ENCODE measurements at regions not wholly inside any gene's neighbourhood (a gene's known extent, or its start where the extent isn't known, plus 50 kb on each side); places are given as distances from the start of the nearest gene placed in this dataset.

GRCh38 chr13:34302596-34302995, 484.6 kb downstream of the RFC3 start:
- no peaks in the 10 kb centered on the region for H3K36me3 Mint-ChIP-seq
- H3K27me3 Mint-ChIP-seq, result no peaks in the 10 kb centered on the region
- H3K4me3 Mint-ChIP-seq, result no peak overlapping the region
- no peaks in the 10 kb centered on the region for H3K4me1 Mint-ChIP-seq
- peaks cover 0 to 5% (median 3%) of the 10 kb centered on the region in 3 donors for H3K9me3 Mint-ChIP-seq
- H3K27ac Mint-ChIP-seq, result no peak overlapping the region

DNA sequence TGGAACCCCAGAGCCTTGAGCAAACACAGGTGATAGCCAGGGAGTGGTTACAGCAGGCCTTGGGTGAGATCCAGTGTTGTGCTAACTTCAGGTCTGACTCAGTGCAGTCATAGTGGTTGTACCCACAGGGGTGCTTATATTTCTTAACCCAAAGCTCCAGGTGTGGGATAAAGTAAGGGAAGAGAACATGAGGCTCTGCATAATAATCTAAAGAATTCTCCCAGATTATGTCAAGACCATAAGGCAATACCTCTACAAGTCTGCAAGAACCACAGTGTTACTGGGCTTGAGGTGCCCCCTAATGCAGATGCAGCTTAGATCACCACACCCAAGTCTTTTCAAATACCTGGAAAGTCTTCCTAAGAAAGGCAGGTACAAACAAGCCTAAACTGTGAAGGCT, 485.4 kb downstream of the RFC3 start:
- Mint-ChIP-seq H3K36me3 (no peaks in the 10 kb centered on the region), H3K27ac (no peak overlapping the region), H3K4me1 (no peaks in the 10 kb centered on the region), H3K27me3 (no peaks in the 10 kb centered on the region), H3K9me3 (peaks cover 0 to 5% (median 3%) of the 10 kb centered on the region in 3 donors), H3K4me3 (no peak overlapping the region)

DNA sequence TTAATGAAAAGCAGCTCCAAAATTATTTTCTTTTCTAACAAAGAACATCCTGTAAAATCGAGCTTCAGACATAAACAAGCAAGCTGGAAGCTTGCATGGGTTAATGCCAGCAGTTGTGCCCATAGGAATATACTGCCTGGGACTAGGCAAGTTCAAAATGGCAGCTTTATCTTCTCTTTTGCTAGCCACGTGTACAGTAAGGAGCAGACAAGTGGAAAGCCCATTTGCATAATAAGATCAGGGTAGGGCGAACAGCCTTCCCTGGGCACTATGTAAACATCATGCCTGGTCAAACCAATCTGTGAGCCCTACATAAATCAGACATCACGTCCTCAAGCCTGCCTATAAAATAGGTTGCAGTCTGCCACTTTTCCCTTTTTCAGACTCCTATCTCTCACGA, 489.7 kb downstream of the RFC3 start:
- Mint-ChIP-seq H3K4me3 (peak overlapping the region in 1 of 4 donors; percentile 23), H3K27ac (no peak overlapping the region), H3K9me3 (peaks cover 0 to 4% (median 0%) of the 10 kb centered on the region in 3 donors), H3K36me3 (no peaks in the 10 kb centered on the region), H3K27me3 (no peaks in the 10 kb centered on the region), H3K4me1 (no peaks in the 10 kb centered on the region)

DNA sequence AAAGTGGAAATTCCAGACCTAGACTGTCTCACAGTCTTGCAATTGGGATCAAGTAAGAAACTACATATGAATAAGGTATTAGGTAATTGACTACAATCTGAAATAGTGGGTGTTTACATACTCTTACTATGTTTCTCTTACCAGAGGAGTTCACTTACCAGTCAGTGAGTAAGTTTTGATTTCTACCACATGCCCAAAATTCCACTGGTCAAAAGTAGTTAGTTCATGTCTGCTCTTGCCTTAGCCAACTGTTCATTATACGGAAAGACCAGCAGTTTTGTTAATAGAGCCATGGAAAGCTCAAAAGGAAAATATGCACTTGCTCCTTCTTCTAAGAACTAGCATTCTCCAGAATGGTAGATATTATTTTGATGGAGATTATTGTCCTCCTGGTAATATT, 490.8 kb downstream of the RFC3 start:
- Mint-ChIP-seq H3K36me3 (no peaks in the 10 kb centered on the region), H3K9me3 (peaks cover 0 to 4% (median 0%) of the 10 kb centered on the region in 3 donors), H3K27ac (no peak overlapping the region), H3K4me3 (no peak overlapping the region), H3K4me1 (no peaks in the 10 kb centered on the region), H3K27me3 (no peaks in the 10 kb centered on the region)

- no peaks in the 10 kb centered on the region for H3K4me1 Mint-ChIP-seq
- no peaks in the 10 kb centered on the region for H3K36me3 Mint-ChIP-seq
- H3K27ac Mint-ChIP-seq, result no peak overlapping the region
- no peaks in the 10 kb centered on the region for H3K27me3 Mint-ChIP-seq
- peaks cover 0 to 2% (median 0%) of the 10 kb centered on the region in 3 donors for H3K9me3 Mint-ChIP-seq
- no peak overlapping the region for H3K4me3 Mint-ChIP-seq
These were observed 492.6 kb downstream of the RFC3 start for GRCh38 chr13:34310539-34310938.

- H3K36me3 Mint-ChIP-seq, result no peaks in the 10 kb centered on the region
- no peaks in the 10 kb centered on the region for H3K4me1 Mint-ChIP-seq
- H3K27ac Mint-ChIP-seq, result no peak overlapping the region
- H3K4me3 Mint-ChIP-seq, result no peak overlapping the region
- peaks cover 0 to 2% (median 0%) of the 10 kb centered on the region in 3 donors for H3K9me3 Mint-ChIP-seq
- H3K27me3 Mint-ChIP-seq, result no peaks in the 10 kb centered on the region
These were observed 493.3 kb downstream of the RFC3 start for GRCh38 chr13:34311251-34311650.

DNA sequence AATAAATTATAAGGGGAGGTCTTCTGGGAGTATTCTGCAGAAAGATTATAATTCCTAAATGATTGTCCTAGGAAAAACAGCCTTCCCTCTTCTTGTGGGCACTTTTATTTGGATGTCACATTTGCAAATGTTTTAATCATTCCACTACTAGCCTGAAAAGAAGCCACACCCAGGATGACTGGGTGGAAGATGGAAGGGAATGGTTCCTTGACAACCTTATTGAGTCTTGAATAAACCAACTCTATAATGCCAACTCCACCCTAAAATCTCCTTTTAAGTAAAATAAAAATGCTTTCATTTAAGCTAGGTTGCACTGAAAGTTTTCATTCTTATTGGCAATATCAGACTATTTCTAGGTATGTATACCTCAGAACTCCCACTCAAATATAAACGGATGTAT, 494.6 kb downstream of the RFC3 start:
- Mint-ChIP-seq H3K4me3 (no peak overlapping the region), H3K9me3 (peaks cover 0 to 2% (median 0%) of the 10 kb centered on the region in 3 donors), H3K4me1 (no peaks in the 10 kb centered on the region), H3K27me3 (no peaks in the 10 kb centered on the region), H3K27ac (no peak overlapping the region), H3K36me3 (no peaks in the 10 kb centered on the region)

DNA sequence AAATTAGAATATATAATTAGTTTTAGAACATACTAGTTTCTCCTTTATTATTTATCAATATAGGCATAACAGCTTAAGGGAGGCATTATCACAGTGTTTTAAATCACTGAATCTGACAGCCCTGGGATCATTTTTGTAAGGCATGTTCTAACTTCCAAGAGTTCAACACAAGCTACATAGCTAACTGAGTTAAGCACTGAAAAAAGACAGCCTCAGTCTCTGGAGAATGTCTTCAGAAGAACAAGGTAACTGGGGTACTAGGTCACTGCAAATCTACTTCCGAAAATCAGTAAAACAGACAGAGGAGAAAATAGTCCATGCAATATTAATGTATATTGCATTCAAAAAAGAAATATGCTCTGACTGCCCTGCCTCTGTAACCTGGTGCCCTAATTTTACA, 502.1 kb downstream of the RFC3 start:
- peaks cover 0 to 2% (median 0%) of the 10 kb centered on the region in 3 donors for H3K9me3 Mint-ChIP-seq
- H3K27ac Mint-ChIP-seq, result no peak overlapping the region
- H3K27me3 Mint-ChIP-seq, result no peaks in the 10 kb centered on the region
- H3K4me3 Mint-ChIP-seq, result no peak overlapping the region
- no peaks in the 10 kb centered on the region for H3K4me1 Mint-ChIP-seq
- no peaks in the 10 kb centered on the region for H3K36me3 Mint-ChIP-seq

DNA sequence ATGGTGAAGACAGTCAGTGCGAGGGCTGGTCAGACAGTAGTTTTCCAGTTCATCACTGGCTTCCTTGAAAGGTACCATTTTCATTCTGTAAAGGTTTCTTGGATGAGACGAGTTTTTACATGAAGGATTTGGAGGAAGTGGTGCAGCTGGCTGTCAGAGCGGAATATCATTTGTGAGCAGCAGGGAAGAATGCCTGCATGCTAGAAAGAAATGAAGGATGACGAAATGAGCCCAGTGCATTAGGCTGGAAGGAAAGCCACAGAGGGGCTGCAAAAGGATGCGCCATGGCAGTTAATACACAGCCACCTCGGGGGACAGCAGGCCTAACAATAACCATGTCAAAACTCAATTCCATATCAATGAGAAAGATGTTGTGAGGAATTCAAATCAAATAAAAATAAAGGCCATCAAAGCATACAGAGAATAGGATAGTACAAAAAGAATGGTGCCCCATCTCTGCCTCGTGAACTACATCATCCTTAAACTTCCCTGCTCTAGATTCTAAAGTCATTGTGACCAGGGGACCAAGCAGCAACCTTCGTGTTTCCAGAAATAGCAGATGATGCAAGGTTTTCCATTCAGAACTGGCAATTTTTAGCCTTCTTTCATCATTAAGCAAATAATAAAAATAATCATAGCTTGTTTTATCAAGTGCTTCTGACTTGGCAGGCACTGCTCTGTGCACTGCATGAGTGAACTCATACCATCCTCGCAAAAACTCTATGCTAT, 504.2 kb downstream of the RFC3 start:
- no peaks in the 10 kb centered on the region for H3K36me3 Mint-ChIP-seq

GRCh38 chr13:34322743-34323074, 504.8 kb downstream of the RFC3 start:
- no peak overlapping the region for H3K4me3 Mint-ChIP-seq

More for the DNA sequence above, 504.2 kb downstream of the RFC3 start:
- no peaks in the 10 kb centered on the region for H3K4me1 Mint-ChIP-seq
- no peaks in the 10 kb centered on the region for H3K27me3 Mint-ChIP-seq
- H3K4me3 Mint-ChIP-seq, result no peak overlapping the region
- no peak overlapping the region for H3K27ac Mint-ChIP-seq
- peaks cover 0 to 4% (median 2%) of the 10 kb centered on the region in 3 donors for H3K9me3 Mint-ChIP-seq

GRCh38 chr13:34335014-34336007, 517.4 kb downstream of the RFC3 start:
- no peaks in the 10 kb centered on the region for H3K36me3 Mint-ChIP-seq
- no peak overlapping the region for H3K27ac Mint-ChIP-seq
- peaks cover 0 to 15% (median 6%) of the 10 kb centered on the region in 3 donors for H3K9me3 Mint-ChIP-seq
- H3K4me1 Mint-ChIP-seq, result no peaks in the 10 kb centered on the region
- no peaks in the 10 kb centered on the region for H3K27me3 Mint-ChIP-seq
- no peak overlapping the region for H3K4me3 Mint-ChIP-seq

More at GRCh38 chr13:34322743-34323074, 504.8 kb downstream of the RFC3 start:
- no peaks in the 10 kb centered on the region for H3K36me3 Mint-ChIP-seq
- H3K27ac Mint-ChIP-seq, result no peak overlapping the region
- no peaks in the 10 kb centered on the region for H3K4me1 Mint-ChIP-seq
- no peaks in the 10 kb centered on the region for H3K27me3 Mint-ChIP-seq
- H3K9me3 Mint-ChIP-seq, result peaks cover 0 to 6% (median 4%) of the 10 kb centered on the region in 3 donors

DNA sequence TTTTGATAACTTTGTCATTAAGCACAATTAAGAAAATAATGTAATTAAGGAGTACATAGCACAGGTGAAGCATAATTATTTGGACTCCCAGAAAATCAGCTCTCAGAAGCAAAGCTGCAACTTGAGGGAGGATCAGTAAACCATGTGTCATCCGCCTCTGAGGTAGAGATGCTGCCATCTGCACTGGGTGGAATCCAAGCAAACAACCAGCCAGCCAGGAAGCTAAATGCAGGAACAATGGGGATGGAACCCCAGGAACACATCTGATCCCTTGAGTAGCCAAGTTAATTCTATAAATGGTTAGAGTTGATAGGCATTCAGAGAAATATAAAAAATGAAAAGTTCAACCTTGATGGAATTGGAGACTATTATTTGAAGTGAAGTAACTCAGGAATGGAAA, 520.2 kb downstream of the RFC3 start:
- H3K9me3 Mint-ChIP-seq, result peaks cover 0 to under 1% (median 0%) of the 10 kb centered on the region in 3 donors
- no peak overlapping the region for H3K4me3 Mint-ChIP-seq
- H3K27ac Mint-ChIP-seq, result no peak overlapping the region
- H3K27me3 Mint-ChIP-seq, result no peaks in the 10 kb centered on the region
- H3K36me3 Mint-ChIP-seq, result no peaks in the 10 kb centered on the region
- no peaks in the 10 kb centered on the region for H3K4me1 Mint-ChIP-seq

DNA sequence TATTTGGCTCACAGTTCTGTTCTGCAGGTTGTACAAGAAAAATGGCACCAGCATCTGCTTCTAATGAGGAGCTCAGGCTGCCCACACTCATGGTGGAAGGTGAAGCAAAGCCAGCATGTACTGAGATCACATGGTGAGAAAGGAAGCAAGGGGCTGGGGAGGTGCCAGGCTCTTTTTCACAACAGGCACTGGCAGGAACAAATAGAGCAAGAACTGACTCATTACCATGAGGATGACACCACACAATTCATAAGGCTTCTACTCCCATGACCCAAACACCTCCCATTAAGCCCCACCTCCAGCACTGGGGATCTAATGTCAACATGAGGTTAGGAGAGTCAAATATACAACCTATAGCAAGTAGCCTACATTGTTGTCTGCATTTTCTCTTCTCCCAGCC, 522.6 kb downstream of the RFC3 start:
- no peaks in the 10 kb centered on the region for H3K9me3 Mint-ChIP-seq
- peak overlapping the region in 1 of 3 donors; percentile 26 for H3K27ac Mint-ChIP-seq
- no peaks in the 10 kb centered on the region for H3K27me3 Mint-ChIP-seq
- no peaks in the 10 kb centered on the region for H3K36me3 Mint-ChIP-seq
- H3K4me1 Mint-ChIP-seq, result no peaks in the 10 kb centered on the region
- H3K4me3 Mint-ChIP-seq, result no peak overlapping the region

DNA sequence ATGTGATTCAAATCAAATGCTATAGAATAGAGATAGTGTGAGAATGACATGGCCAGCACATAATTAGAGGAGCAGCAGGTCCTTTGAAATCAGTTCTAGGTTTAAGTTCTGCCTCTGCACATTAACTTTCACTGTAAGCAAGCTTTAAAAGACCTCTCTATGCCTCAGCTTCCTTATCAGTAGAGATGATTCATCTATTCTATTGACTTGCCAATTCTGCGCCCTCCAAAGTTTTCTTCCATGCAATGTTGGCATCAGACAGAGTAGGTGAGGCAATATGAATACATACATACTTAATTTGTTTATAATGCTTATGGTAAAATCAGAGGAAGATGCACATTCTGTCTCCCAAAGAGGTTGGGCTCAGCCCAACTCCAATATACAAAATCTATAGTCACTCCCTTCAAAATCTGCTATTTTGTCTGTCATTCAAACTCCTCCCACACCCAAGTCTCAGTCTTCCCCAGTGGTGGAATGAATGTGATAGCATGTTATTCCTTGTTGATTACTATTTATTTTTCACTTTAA, 525.5 kb downstream of the RFC3 start:
- Mint-ChIP-seq H3K27ac (no peak overlapping the region), H3K4me1 (no peaks in the 10 kb centered on the region), H3K36me3 (no peaks in the 10 kb centered on the region), H3K9me3 (no peaks in the 10 kb centered on the region), H3K4me3 (no peak overlapping the region), H3K27me3 (no peaks in the 10 kb centered on the region)

DNA sequence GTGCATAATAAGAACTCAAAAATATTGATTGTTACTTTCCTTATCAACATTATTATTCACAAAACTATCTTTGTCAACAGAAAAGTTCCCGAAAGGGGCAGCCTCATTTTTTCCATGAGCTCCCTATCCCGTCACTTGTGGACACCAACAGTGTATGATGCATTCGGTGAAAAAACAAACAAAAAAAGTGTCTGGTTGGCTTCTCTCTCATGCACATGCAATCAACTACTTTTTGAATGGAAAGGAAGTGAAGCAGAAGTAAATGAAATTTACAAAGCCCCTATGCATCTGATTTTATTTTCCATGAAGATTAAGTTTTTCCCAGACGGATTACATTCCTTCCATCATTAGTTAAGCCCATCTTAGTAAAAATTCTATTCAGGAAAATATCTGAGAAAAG, 526.9 kb downstream of the RFC3 start:
- no peak overlapping the region for H3K4me3 Mint-ChIP-seq
- H3K36me3 Mint-ChIP-seq, result no peaks in the 10 kb centered on the region
- H3K27ac Mint-ChIP-seq, result peak overlapping the region in 1 of 3 donors; percentile 25
- no peaks in the 10 kb centered on the region for H3K27me3 Mint-ChIP-seq
- H3K9me3 Mint-ChIP-seq, result no peaks in the 10 kb centered on the region
- no peaks in the 10 kb centered on the region for H3K4me1 Mint-ChIP-seq

All from IgD-negative memory B cell (primary cell).